ENCODE measurements at regions not wholly inside any gene's neighbourhood (a gene's known extent, or its start where the extent isn't known, plus 50 kb on each side); places are given as distances from the start of the nearest gene placed in this dataset.
"Not testable (repeated sequence)": the region's sequence is repeated elsewhere in the genome, so short reads cannot be mapped to it uniquely, and the experiment has no call there.

DNA sequence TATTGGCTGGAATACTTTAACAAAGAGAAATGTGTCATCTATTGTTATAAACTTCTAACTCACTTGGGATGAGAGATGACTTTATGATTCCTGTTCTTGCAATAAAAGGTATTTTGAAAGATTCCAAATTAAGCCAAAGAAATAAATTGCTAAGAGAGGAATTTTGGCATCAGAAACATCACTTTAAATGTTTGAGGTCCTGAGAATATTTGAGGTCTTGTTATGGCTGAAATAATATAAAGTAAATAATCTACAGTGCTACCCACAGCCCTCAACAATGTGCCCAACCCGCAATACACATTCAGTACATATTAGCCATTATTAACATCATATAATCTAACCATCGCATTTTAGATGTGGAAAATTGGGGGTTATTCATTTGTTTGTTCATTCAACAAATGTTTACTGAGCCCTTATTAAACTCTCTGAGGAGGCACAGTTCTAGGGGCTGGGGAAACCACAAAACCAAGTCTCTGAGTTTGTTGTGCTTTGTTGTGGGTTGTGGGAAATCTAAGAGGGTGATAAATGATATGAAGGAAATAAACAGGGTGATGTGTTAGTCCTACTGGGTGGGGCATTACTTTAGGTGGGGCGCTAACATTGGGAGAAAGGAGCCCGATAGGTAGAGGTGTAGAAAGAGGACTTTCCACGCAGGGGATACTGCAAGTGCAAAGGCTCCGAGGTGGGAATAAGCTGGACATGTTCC lies 135.2 kb upstream of the CLINT1 start:
- no peak for DNase-seq

GRCh38 chr5:157993201-157993600 lies 134.3 kb upstream of the CLINT1 start:
- no peak for DNase-seq

GRCh38 chr5:157990583-157991181 lies 131.7 kb upstream of the CLINT1 start:
- no peak for DNase-seq

DNA sequence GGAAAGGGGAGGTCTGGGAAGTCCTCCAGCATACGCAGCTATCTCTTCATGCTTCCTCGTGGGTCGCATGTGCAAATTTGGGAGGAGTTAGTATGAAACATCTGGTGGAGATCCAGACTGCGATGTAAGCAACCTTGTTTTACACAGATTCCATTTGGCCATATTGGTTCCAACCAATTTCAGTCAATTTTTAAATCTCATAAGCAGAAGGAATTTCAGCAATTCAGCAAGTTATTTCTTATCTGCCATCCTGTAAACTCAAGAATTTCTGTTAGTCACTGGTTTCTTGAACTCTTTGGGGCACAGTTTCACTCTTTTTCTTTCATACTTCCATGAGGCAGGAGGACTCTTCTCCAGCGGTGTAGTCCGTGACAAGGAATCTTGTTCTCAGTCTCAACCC lies 130.4 kb upstream of the CLINT1 start:
- DNase-seq = no peak

GRCh38 chr5:157987259-157987658 lies 128.3 kb upstream of the CLINT1 start:
- no peak for DNase-seq

DNA sequence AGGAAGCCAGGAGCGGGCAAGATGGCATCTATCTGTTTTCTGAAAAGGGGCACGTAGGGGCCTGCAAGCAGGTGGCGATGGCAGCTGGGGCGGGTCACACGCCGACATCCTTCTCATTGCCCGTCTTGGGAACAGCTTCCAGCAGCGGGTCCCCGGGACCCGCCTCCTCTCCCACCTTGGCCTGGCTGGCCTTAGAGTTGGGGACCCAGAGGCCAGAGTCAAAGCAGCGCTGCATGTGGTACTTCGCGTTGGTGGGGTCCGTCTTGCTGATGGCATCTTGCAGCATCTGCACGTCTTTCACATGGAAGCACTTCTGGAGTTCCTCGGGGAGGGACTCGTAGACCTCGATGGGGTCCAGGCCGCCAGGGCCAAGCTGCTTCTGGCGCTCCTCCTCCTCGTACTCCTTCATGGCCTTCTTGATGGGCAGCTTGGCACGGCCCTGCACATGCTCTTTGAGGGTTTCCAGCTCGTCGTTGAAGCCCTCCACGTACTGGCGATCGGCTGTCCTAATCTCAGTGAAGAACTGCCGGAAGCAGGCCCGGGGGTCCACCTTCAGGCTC lies 127.6 kb upstream of the CLINT1 start:
- no peak for DNase-seq

GRCh38 chr5:157984611-157985010 lies 125.7 kb upstream of the CLINT1 start:
- DNase-seq = no peak

- no peak for DNase-seq
Observed at GRCh38 chr5:157983906-157984551, 125.1 kb upstream of the CLINT1 start.

DNA sequence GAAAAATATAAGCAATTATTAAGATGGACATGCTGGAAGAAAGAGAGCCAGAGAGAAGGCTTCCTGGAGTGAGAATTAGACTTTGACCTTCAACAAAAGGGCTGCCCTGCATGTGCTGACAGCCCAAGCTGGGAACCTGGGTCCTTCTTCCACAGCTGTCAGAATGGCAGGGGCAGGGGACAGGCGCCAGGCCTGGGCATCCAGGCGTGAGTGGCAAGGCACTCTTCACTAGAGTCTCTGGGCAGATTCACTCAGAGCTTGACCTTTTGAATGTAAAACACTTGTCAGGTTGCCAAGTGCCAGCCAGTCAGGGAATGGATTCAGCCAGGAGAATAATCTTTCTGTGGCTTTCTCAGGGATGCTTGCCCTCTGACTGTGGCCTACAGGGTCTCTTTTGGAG lies 119.1 kb upstream of the CLINT1 start:
- no peak for DNase-seq

DNA sequence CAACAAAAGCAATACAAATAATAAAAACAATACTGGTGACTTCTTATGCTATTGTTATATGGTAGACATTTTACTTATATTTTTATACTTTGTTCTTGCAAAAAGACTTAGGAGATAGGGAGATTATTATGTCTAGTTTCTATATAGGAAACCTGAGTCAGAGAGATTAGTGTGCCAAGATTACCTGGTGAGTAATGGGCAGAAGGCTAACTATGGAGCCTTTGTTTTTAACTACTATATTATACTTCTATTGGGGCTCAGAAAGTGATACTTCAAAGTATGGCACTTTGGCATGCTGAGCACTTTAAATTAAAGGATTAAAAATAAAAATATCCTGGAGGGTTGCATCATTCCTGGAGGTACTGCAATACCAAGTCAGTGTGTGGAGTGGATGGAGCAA lies 117.5 kb upstream of the CLINT1 start:
- DNase-seq = no peak

DNA sequence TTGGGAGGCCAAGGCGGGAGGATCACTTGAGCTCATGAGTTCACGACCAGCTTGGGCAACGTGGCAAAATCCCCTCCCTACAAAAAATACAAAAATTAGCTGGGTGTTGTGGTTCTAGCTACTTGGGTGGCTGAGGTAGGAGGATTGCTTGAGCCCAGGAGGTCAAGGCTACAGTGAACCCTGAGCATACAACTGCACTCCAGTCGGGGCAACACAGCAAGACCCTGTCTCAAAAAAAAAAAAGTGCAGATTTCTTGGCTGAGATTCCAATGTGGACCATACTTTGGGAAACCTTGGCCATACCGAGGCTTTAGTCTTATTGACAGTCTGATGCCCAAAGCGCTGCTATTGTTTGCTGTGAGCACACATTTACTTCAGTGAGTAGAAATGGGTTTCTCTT lies 113.6 kb upstream of the CLINT1 start:
- no peak for DNase-seq

DNA sequence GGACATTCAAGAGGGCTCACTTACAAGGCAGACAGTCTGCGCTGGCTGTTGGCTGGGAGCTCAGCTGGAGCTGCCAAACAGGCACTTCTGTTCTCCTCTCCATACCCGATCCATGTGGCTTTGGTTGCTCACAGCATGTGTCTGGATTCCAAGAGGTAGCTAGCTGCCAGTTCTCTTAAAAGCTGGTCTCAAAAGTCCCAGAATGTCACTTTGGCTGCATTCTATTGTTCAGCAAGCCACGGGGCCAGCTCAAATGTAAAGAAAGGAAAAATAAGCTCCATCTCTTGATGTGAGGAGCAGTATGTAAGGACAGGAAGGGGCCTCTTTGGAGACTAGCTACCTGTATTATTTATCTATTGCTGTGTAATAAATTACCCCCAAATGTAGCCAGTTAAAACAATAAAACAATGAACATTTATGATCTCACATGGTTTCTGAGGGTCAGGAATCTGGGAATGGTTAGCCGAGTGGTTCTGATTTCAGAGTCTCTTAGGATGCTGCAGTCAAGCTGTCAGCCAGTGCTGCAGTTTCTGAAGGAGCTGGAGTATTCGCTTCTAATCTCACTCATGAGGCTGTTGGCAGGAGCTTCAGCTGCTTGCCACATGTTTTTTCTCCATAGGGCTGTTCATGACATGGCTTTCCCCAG lies 112.7 kb upstream of the CLINT1 start:
- no peak for DNase-seq

- not testable (repeated sequence) for DNase-seq
Observed at GRCh38 chr5:157968570-157968969, 109.6 kb upstream of the CLINT1 start.

- DNase-seq = no peak
Observed at GRCh38 chr5:157965989-157966388, 107.0 kb upstream of the CLINT1 start.

GRCh38 chr5:157965040-157965678 lies 106.2 kb upstream of the CLINT1 start:
- DNase-seq = no peak

GRCh38 chr5:157963761-157964160 lies 104.8 kb upstream of the CLINT1 start:
- DNase-seq = no peak

- no peak for DNase-seq
Observed at GRCh38 chr5:157963244-157963643, 104.3 kb upstream of the CLINT1 start.

DNA sequence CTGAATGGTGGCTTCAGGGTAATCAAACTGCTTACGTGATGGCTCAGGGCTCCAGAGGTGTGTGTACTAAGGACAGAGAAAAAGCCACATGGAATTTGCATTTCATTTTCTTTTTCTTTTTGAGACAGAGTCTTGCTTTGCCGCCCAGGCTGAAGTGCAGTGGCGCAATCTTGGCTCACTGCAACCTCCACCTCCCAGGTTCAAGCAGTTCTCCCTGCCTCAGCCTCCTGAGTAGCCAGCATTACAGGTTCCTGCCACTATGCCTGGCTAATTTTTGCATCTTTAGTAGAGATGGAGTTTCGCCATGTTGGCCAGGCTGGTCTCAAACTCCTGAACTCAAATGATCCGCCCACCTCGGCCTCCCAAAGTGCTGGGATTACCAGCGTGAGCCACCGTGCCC lies 103.7 kb upstream of the CLINT1 start:
- not testable (repeated sequence) for DNase-seq

- DNase-seq = no peak
Observed at GRCh38 chr5:157961896-157962590, 103.1 kb upstream of the CLINT1 start.

- no peak for DNase-seq
Observed at GRCh38 chr5:157961176-157961575, 102.2 kb upstream of the CLINT1 start.

DNA sequence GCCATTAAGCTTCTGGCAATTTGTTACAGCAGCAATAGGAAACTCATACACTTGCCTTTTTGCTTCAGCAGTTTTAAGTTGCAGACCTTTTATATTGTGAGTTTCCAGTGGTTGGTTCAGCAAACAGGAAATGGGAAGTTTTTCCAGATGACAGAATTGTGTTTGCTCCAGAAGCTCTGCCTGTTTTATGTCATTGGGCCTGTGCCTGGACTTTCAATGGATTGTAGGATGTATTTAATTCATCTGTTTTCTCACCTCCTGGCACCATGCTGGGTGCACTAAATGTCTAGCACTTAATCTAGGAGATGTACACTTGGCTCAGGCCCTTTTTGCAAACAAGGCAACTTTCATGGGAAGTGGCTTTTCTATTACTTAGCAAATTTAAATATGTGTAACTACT lies 100.4 kb upstream of the CLINT1 start:
- no peak for DNase-seq

DNA sequence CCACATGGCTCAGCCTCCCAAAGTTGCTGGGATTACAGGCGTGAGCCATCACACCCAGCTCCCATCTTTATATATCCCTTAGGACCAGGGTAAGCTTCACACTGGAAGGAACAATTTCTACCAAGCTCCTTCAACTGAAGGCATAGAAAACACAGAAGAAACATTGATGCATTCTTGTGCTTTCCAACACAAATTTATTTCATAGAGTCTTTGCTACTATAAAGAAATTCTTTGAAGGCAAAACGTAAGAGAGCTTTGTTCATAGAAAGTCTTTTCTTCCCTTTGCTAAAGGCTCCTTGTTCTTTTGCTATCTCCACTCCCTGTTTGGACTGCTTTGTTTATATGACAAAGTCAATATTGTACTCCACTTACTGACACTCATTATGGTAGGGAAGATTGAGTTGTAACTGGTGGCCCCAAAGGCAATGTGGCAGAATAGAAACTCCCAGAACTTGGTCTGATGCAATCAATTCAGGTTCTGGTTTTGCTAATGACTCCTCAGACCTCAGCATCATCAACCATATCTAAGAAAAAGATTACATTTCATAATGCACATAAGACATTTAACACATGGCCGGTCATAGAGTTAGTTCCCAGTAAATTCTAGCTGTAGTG lies 97.4 kb upstream of the CLINT1 start:
- no peak for DNase-seq

Measured in activated CD4-positive, alpha-beta T cell treated with anti-CD3 and anti-CD28 coated beads for 1 hour (primary cell).